Panc1 (cell line): ENCODE measurements at regions not wholly inside any gene's neighbourhood (a gene's known extent, or its start where the extent isn't known, plus 50 kb on each side); places are given as distances from the start of the nearest gene placed in this dataset.

Source experiments
- ATAC-seq: fragments of 200-7000 bp; cut with Tn5 transposase; 2 replicates; pipeline ENCODE4 v1.9.1; 2020; ENCODE audit warnings: mild to moderate bottlenecking, moderate library complexity
- BruUV-seq: library from RNA; stranded (reverse); fragments of 400-500 nt; replicated peaks from 2 replicates; lab custom pipeline; 2021; lab: Mats Ljungman, UMichigan
- CTCF ChIA-PET: fragments of 300-600 bp; sonication (Branson Sonifier 250); formaldehyde crosslinking; loops from one replicate; lab custom pipeline; 2022; ENCODE audit warnings: antibody characterized with exemption; lab: Charles Lee
- POLR2A ChIA-PET: fragments of 300-600 bp; sonication (Branson Sonifier 250); formaldehyde crosslinking; loops from one replicate; lab custom pipeline; 2022; ENCODE audit warnings: antibody characterized with exemption; lab: Charles Lee
- DNase-seq: peaks from one replicate; pipeline ENCODE4 v3.0.0-alpha.2; 2010; ENCODE audit warnings: low read depth, low spot score
- H3K27ac ChIP-seq: 2 replicates; pipeline ENCODE4 v1.5.1; 2011; ENCODE audit warnings: mild to moderate bottlenecking, low read length, inconsistent platforms
- H3K27me3 ChIP-seq: fragments of 200-500 bp; sonication (Bioruptor generic); 2 replicates; pipeline ENCODE4 v1.6.0; 2014; ENCODE audit warnings: low read length, inconsistent platforms; ENCODE audit not compliant: control insufficient read depth, insufficient read depth
- H3K36me3 ChIP-seq: fragments of 200-500 bp; sonication (Bioruptor generic); 2 replicates; pipeline ENCODE4 v1.5.1; 2014; ENCODE audit warnings: inconsistent platforms, mild to moderate bottlenecking, low read length, moderate library complexity; ENCODE audit not compliant: control insufficient read depth, insufficient read depth
- H3K4me1 ChIP-seq: 2 replicates; pipeline ENCODE4 v1.5.1; 2011; ENCODE audit warnings: inconsistent platforms, mild to moderate bottlenecking, low read length, moderate library complexity; ENCODE audit not compliant: control insufficient read depth, insufficient read depth
- H3K4me3 ChIP-seq, 2 experiments: 2 replicates each; pipeline ENCODE4 v1.5.1; 2011 to 2012; ENCODE audit warnings: low read depth in 2 of 2, low read length in 2 of 2, mild to moderate bottlenecking in 2 of 2, inconsistent platforms in 1 of 2, moderate library complexity in 1 of 2
- H3K9me3 ChIP-seq: fragments of 200-500 bp; sonication (Bioruptor generic); 2 replicates; pipeline ENCODE4 v1.5.1; 2014; ENCODE audit warnings: low read depth, mild to moderate bottlenecking, inconsistent platforms, low read length, moderate library complexity; ENCODE audit not compliant: control insufficient read depth, insufficient read depth
- CTCF ChIP-seq: fragments of 450-650 bp; IDR thresholded peaks from 2 replicates; pipeline ENCODE4 v1.5.1; 2017; ENCODE audit warnings: mild to moderate bottlenecking
- POLR2AphosphoS5 ChIP-seq: IDR thresholded peaks from 2 replicates; pipeline ENCODE4 v1.6.1; 2012; ENCODE audit warnings: mild to moderate bottlenecking, low read depth, low read length, moderate library complexity
- REST ChIP-seq, 2 experiments: IDR thresholded peaks; 2 replicates each; pipeline ENCODE4 v1.6.1; 2011 to 2012; ENCODE audit warnings: low read depth in 2 of 2, control low read depth in 1 of 2, low read length in 1 of 2, mild to moderate bottlenecking in 1 of 2, moderate library complexity in 1 of 2; ENCODE audit not compliant: insufficient read depth in 1 of 2
- SIN3A ChIP-seq: IDR thresholded peaks from 2 replicates; pipeline ENCODE4 v1.6.1; 2012; ENCODE audit warnings: low read depth, mild to moderate bottlenecking, low read length, moderate library complexity, borderline replicate concordance; ENCODE audit not compliant: insufficient read depth
- TCF7L2 ChIP-seq: IDR thresholded peaks from 2 replicates; pipeline ENCODE4 v1.6.1; 2011; ENCODE audit warnings: mild to moderate bottlenecking, low read depth, low read length, inconsistent platforms
- in situ Hi-C: cut with HindIII; loops from 2 replicates; pipeline ENCODE4 v1.10.0; 2016; ENCODE audit warnings: low sequenced_read_pairs, low pct_unique_long_range_greater_than_20kb
- intact Hi-C: fragments of 100-400 bp; cut with micrococcal nuclease; formaldehyde crosslinking; loops from one replicate; pipeline ENCODE4 v1.10.0; 2022; ENCODE audit not compliant: unreplicated experiment

- Histone ChIP-seq H3K4me3 (no peak overlapping the region), H3K36me3 (no peaks in the 10 kb centered on the region), H3K9me3 (no peaks in the 10 kb centered on the region), H3K27ac (no peak overlapping the region), H3K27me3 (no peaks in the 10 kb centered on the region; the same call in none of the 2 replicates), H3K4me1 (no peaks in the 10 kb centered on the region)
- no peak for TF ChIP-seq POLR2AphosphoS5
- no peak for TF ChIP-seq CTCF
- TF ChIP-seq TCF7L2: no peak
- TF ChIP-seq SIN3A: no peak
- TF ChIP-seq REST (IDR thresholded peaks at IDR 0.05; ENCODE audit: insufficient read depth in 1 of 2, low read depth in 2 of 2, low read length in 1 of 2): no peak
- in situ Hi-C loops (no loop called here), intact Hi-C loops (no loop called here)
- no TSS peak for BruUV-seq
- DNase-seq: no peak
- POLR2A ChIA-PET: no interaction called here
- ATAC-seq: no peak
- CTCF ChIA-PET: no interaction called here
These were observed 485.0 kb downstream of the ENC1 start for GRCh38 chr5:74155501-74155900.

- intact Hi-C loops: no loop called here
- no TSS peak for BruUV-seq
These were observed 486.0 kb downstream of the ENC1 start for GRCh38 chr5:74154526-74154925.

More at GRCh38 chr5:74154526-74154925, 486.0 kb downstream of the ENC1 start:
- Histone ChIP-seq H3K4me3 (no peak overlapping the region), H3K4me1 (no peaks in the 10 kb centered on the region), H3K36me3 (no peaks in the 10 kb centered on the region), H3K27me3 (no peaks in the 10 kb centered on the region; the same call in none of the 2 replicates), H3K9me3 (no peaks in the 10 kb centered on the region), H3K27ac (no peak overlapping the region)
- in situ Hi-C loops: no loop called here
- CTCF ChIA-PET: no interaction called here
- TF ChIP-seq REST (IDR thresholded peaks at IDR 0.05; ENCODE audit: insufficient read depth in 1 of 2, low read depth in 2 of 2, low read length in 1 of 2) (no peak), SIN3A (no peak), CTCF (no peak), TCF7L2 (no peak), POLR2AphosphoS5 (no peak)
- no peak for ATAC-seq
- POLR2A ChIA-PET: no interaction called here
- no peak for DNase-seq
